Loucy (cell line): ENCODE measurements at regions not wholly inside any gene's neighbourhood (a gene's known extent, or its start where the extent isn't known, plus 50 kb on each side); places are given as distances from the start of the nearest gene placed in this dataset.

Experiments
- EZH2phosphoT487 ChIP-seq: fragments of 200-600 bp; IDR thresholded peaks from 2 replicates; pipeline ENCODE4 v1.6.1; 2018; ENCODE audit warnings: antibody characterized with exemption, mild to moderate bottlenecking, moderate library complexity, borderline replicate concordance
- TF ChIP-seq, protein P1 (sequence below): fragments of 200-600 bp; sonication (generic); conservative IDR thresholded peaks from 2 replicates; pipeline ENCODE4 v1.5.1; 2014; ENCODE audit warnings: mild to moderate bottlenecking, antibody characterized with exemption, low read length

DNA sequence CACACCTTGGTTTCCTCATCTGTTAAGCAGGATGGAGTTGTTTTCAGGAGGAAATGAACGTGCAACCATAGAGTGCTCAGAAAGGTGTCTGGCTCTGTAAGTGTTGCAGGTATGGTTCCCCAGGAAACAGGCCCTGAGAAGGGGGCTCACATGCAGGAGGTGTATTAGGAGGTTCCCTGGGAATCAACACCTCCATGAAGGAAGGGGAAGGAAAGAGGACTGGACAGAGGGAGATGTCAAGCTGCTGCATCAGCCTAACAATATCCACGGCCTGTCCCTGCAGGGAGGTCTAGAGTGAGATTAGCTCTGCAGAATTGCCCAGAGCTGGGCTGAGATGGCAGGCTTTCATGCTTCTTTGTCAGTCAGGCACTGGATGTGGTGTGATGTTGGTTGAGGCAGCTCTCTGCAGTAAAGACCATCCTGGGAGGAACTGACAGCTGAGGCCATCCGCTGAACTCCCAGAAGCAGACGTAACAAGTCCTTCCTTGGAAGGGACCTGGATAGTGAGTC, 373.3 kb downstream of the ZNF536 start:
- TF ChIP-seq, protein P1, sequence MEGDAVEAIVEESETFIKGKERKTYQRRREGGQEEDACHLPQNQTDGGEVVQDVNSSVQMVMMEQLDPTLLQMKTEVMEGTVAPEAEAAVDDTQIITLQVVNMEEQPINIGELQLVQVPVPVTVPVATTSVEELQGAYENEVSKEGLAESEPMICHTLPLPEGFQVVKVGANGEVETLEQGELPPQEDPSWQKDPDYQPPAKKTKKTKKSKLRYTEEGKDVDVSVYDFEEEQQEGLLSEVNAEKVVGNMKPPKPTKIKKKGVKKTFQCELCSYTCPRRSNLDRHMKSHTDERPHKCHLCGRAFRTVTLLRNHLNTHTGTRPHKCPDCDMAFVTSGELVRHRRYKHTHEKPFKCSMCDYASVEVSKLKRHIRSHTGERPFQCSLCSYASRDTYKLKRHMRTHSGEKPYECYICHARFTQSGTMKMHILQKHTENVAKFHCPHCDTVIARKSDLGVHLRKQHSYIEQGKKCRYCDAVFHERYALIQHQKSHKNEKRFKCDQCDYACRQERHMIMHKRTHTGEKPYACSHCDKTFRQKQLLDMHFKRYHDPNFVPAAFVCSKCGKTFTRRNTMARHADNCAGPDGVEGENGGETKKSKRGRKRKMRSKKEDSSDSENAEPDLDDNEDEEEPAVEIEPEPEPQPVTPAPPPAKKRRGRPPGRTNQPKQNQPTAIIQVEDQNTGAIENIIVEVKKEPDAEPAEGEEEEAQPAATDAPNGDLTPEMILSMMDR, result no peak
- no peak for TF ChIP-seq EZH2phosphoT487
